GM12878 (cell line): ENCODE measurements at regions not wholly inside any gene's neighbourhood (a gene's known extent, or its start where the extent isn't known, plus 50 kb on each side); places are given as distances from the start of the nearest gene placed in this dataset.

ENCODE experiments used
- EZH2 ChIP-seq: IDR thresholded peaks from 2 replicates; pipeline ENCODE4 v1.6.1; 2012; ENCODE audit warnings: low read depth, mild to moderate bottlenecking, control low read depth, inconsistent platforms, low read length, borderline replicate concordance; ENCODE audit not compliant: control insufficient read depth
- MLLT1 ChIP-seq: fragments of 450-650 bp; IDR thresholded peaks from 2 replicates; pipeline ENCODE4 v1.6.1; 2016; ENCODE audit warnings: mild to moderate bottlenecking
- POLR2A ChIP-seq: IDR thresholded peaks from 2 replicates; pipeline ENCODE4 v1.6.1; 2011; ENCODE audit warnings: low read depth, mild to moderate bottlenecking, low read length
- POLR2AphosphoS5 ChIP-seq: IDR thresholded peaks from 2 replicates; pipeline ENCODE4 v1.6.1; 2011; ENCODE audit warnings: mild to moderate bottlenecking, low read length, inconsistent platforms
- ZNF274 ChIP-seq: IDR thresholded peaks from one replicate; pipeline ENCODE4 v1.8.0; 2011; ENCODE audit not compliant: insufficient read length, insufficient read depth
- TF ChIP-seq, protein P1 (sequence below): IDR thresholded peaks from 2 replicates; pipeline ENCODE4 v1.6.1; 2011; ENCODE audit warnings: borderline replicate concordance, low read depth, mild to moderate bottlenecking, moderate library complexity, mixed read lengths, low read length; ENCODE audit not compliant: insufficient read depth; ENCODE audit errors: extremely low read length

GRCh38 chr18:46398005-46398404 lies 259.0 kb downstream of the LOXHD1 start:
- no peak for TF ChIP-seq ZNF274
- no peak for TF ChIP-seq POLR2AphosphoS5
- TF ChIP-seq MLLT1: no peak
- TF ChIP-seq EZH2: no peak
- TF ChIP-seq, protein P1, sequence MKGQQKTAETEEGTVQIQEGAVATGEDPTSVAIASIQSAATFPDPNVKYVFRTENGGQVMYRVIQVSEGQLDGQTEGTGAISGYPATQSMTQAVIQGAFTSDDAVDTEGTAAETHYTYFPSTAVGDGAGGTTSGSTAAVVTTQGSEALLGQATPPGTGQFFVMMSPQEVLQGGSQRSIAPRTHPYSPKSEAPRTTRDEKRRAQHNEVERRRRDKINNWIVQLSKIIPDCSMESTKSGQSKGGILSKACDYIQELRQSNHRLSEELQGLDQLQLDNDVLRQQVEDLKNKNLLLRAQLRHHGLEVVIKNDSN: no peak
- no peak for TF ChIP-seq POLR2A
